ENCODE measurements at regions not wholly inside any gene's neighbourhood (a gene's known extent, or its start where the extent isn't known, plus 50 kb on each side); places are given as distances from the start of the nearest gene placed in this dataset.

DNA sequence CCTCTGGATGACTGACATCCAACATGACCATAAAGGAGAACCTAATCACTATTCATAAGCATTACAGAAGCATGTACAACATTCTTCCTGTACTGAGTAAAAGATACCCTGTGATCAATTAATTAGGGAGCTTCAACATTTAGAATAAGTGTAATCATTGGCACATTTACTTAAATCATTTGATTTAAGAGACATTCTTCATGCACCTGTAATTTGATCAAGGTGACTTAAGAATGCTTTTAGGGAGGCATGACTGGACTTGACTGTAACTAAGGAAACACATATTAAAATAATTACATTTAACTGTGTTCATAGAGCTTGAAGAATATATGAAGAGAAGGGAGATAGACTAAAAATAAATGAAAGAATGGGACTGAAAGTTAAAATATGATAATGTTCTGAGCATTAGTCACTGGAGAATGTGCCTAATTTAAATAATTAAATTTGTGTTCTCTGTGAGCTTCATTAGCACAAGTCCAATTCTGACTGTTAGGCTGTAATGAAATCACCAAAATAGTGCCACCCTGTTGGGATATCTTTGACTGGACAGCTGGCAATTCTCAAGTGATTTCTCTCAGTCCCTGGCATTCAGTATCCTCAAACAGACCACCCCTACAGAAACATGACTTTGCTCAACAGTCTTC, 295.5 kb upstream of the ADGRB3 start:
- H4K20me1 ChIP-seq = no peaks in the 10 kb centered on the region

DNA sequence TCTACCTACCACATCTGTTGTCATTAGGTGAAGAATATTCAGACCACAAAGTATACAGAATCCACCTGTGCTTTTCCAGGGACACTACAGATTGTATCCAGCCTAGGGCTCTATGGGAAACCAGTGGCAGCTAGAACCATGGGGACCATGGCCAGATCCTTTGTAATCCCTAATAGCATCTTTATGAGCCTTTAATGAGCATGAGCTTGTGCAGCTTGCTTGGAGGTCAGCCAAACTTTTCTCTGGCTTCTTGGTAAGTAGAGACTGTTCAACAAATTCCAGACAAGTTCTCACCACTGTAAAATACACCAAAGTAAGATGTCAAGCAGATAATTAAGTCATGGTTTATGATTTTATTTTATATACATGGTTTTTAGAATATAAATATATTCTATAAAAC, 301.6 kb upstream of the ADGRB3 start:
- no peak overlapping the region for H3K4me2 ChIP-seq
- no peaks in the 10 kb centered on the region for H4K20me1 ChIP-seq
- no peaks in the 10 kb centered on the region for H3K4me1 ChIP-seq
- no peak for TF ChIP-seq Cebpa-rat (IDR thresholded peaks at IDR 0.05)
- no peak overlapping the region for H3K9ac ChIP-seq
- H3K27ac ChIP-seq = no peak overlapping the region
- no peaks in the 10 kb centered on the region for H3K27me3 ChIP-seq
- H3K9me3 ChIP-seq (replicated peaks in 1 of 11) = no peaks in the 10 kb centered on the region
- no peak overlapping the region for H3K4me3 ChIP-seq
- no peaks in the 10 kb centered on the region for H3K36me3 ChIP-seq

More for the DNA sequence above, 295.5 kb upstream of the ADGRB3 start:
- Histone ChIP-seq H3K9ac (no peak overlapping the region), H3K9me3 (replicated peaks in 1 of 11) (no peaks in the 10 kb centered on the region), H3K4me3 (no peak overlapping the region), H3K4me2 (no peak overlapping the region), H3K27ac (no peak overlapping the region), H3K4me1 (no peaks in the 10 kb centered on the region), H3K27me3 (no peaks in the 10 kb centered on the region), H3K36me3 (no peaks in the 10 kb centered on the region)
- no peak for TF ChIP-seq Cebpa-rat (IDR thresholded peaks at IDR 0.05)

DNA sequence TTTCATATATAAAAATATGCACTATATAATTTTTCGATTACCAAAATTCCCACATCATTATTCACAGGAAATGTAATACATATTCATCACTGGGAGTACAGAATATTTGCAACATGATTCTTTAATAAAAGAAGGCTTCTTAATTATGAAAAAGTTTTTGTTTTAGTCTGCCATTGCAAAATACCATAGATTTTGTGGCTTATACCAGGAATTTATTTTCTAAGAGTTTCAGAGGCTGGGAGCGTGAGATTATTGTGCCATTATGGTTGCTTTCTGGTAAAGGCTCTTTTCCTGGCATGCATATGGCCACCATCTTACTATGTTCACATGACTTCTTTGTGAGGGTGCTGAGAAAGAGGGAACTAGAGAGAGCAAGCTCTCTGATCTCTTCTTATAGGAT, 306.9 kb upstream of the ADGRB3 start:
- no peaks in the 10 kb centered on the region for H4K20me1 ChIP-seq
- no peaks in the 10 kb centered on the region for H3K27me3 ChIP-seq
- no peak for TF ChIP-seq Cebpa-rat (IDR thresholded peaks at IDR 0.05)

DNA sequence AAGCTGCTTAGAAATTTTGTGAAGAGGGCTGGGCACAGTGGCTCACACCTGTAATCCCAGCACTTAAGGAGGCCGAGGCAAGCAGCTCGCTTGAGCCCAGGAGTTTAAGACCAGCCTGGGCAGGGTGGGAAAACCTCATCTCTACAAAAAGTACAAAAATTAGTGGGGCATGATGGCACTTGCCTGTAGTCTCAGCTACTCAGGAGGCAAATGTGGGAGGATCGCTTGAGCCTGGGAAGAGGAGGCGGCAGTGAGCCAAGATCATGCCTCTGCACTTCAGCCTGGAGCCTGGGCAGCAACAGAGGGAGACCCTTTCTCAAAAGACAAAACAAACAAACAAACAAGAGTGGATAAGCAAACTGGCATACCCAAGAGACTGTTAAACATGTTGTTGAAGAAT, 308.3 kb upstream of the ADGRB3 start:
- Histone ChIP-seq H3K4me3 (no peak overlapping the region), H3K4me1 (no peaks in the 10 kb centered on the region), H3K9ac (no peak overlapping the region), H3K27me3 (no peaks in the 10 kb centered on the region), H3K27ac (no peak overlapping the region), H3K9me3 (replicated peaks in 1 of 11) (no peaks in the 10 kb centered on the region), H3K36me3 (no peaks in the 10 kb centered on the region), H3K4me2 (no peak overlapping the region), H4K20me1 (no peaks in the 10 kb centered on the region)
- TF ChIP-seq Cebpa-rat (IDR thresholded peaks at IDR 0.05) = no peak

More for the DNA sequence above, 306.9 kb upstream of the ADGRB3 start:
- H3K4me2 ChIP-seq = no peak overlapping the region
- no peak overlapping the region for H3K27ac ChIP-seq
- H3K36me3 ChIP-seq = no peaks in the 10 kb centered on the region
- H3K9ac ChIP-seq = no peak overlapping the region
- H3K9me3 ChIP-seq (replicated peaks in 1 of 11) = no peaks in the 10 kb centered on the region
- H3K4me3 ChIP-seq = no peak overlapping the region
- no peaks in the 10 kb centered on the region for H3K4me1 ChIP-seq

DNA sequence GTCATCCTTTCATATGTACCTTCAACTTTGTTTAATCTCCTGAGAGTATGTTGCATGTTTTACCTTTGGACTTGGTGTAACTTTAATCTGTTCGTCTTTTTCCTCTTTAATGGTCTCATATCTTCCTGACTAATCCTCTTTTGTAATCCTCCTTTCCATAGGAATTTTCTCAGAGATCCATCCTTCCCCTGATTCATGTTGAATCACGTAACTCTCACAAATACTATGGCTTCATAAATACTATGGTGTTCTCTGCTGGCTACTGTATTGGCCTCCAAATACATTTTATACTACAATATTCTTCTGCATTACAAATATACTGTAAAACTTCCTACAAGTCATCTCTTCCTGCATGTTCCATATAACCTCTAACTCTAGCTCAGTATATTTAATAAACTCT, 317.7 kb upstream of the ADGRB3 start:
- no peak overlapping the region for H3K27ac ChIP-seq
- H3K4me1 ChIP-seq = no peaks in the 10 kb centered on the region
- H3K4me3 ChIP-seq = no peak overlapping the region
- no peak overlapping the region for H3K4me2 ChIP-seq
- no peaks in the 10 kb centered on the region for H4K20me1 ChIP-seq
- no peak for TF ChIP-seq Cebpa-rat (IDR thresholded peaks at IDR 0.05)
- H3K9ac ChIP-seq = no peak overlapping the region
- H3K9me3 ChIP-seq (replicated peaks in 1 of 11) = no peaks in the 10 kb centered on the region
- no peaks in the 10 kb centered on the region for H3K36me3 ChIP-seq
- H3K27me3 ChIP-seq = no peaks in the 10 kb centered on the region

DNA sequence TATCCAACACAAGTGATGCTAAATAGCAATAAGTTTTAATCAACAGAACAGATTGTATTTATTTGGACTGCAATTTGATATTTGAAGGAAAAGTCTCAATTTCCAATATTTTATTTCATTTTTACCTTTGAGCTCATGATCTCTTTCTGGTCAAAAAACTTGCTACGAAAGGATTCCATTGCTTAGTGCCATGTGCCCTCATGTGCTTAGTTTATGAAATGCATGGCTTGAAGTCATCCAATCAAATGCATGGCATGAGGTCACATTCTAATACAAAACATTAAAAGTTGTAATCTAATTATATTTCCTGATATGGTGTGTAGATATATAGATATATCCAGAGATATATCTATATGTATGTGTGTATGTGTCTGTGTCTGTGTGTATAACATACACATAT, 321.2 kb upstream of the ADGRB3 start:
- H3K36me3 ChIP-seq = no peaks in the 10 kb centered on the region
- no peak for TF ChIP-seq Cebpa-rat (IDR thresholded peaks at IDR 0.05)

DNA sequence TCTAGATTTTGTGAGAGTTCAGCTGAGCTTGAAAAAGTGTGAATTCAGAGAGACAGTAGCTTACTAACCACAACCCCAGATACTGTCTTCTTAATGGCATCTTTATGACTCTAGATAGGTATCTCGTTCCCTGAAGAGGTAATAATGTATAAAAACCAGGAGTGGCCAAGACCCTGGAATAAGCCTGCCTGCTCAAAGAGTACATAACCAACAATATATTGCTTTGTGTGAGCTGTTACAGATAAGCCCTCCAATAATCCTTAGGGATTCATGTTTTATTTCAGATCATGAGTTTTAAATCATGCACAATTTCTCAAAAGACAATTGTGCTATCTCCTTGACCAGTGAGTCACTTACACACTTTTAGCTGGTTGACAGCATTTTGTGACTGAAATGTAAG, 327.8 kb upstream of the ADGRB3 start:
- no peaks in the 10 kb centered on the region for H3K36me3 ChIP-seq
- H4K20me1 ChIP-seq = no peaks in the 10 kb centered on the region
- no peaks in the 10 kb centered on the region for H3K4me1 ChIP-seq
- no peak overlapping the region for H3K27ac ChIP-seq
- peaks cover 0 to 7% (median 0%) of the 10 kb centered on the region in 11 experiments; a peak in 3 of 22 replicates for H3K9me3 ChIP-seq (replicated peaks in 1 of 11)
- no peak overlapping the region for H3K9ac ChIP-seq
- no peak overlapping the region for H3K4me3 ChIP-seq
- TF ChIP-seq Cebpa-rat (IDR thresholded peaks at IDR 0.05) = no peak
- no peaks in the 10 kb centered on the region for H3K27me3 ChIP-seq
- no peak overlapping the region for H3K4me2 ChIP-seq

More for the DNA sequence above, 321.2 kb upstream of the ADGRB3 start:
- Histone ChIP-seq H3K27ac (no peak overlapping the region), H3K4me2 (no peak overlapping the region), H3K9ac (no peak overlapping the region), H3K4me3 (no peak overlapping the region), H4K20me1 (no peaks in the 10 kb centered on the region), H3K9me3 (replicated peaks in 1 of 11) (no peaks in the 10 kb centered on the region), H3K27me3 (no peaks in the 10 kb centered on the region), H3K4me1 (no peaks in the 10 kb centered on the region)

DNA sequence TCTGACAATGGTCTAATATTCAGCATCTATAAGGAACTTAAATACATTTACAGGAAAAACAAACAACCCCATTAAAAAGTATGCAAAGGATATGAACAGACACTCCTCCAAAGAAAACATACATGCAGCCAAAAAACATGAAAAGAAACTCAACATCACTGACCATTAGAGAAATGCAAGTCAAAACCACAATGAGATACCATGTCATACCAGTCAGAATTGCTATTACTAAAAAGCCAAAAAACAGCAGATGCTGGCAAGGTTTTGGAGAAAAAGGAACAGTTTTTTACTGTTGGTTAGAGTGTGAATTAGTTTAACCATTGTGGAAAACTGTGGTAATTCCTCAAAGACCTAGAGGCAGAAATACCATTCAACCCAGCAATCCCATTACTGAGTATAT, 339.0 kb upstream of the ADGRB3 start:
- Histone ChIP-seq H3K27ac (no peak overlapping the region), H3K4me2 (no peak overlapping the region), H4K20me1 (no peaks in the 10 kb centered on the region), H3K4me3 (no peak overlapping the region), H3K36me3 (no peaks in the 10 kb centered on the region), H3K4me1 (no peaks in the 10 kb centered on the region), H3K9me3 (replicated peaks in 1 of 11) (no peaks in the 10 kb centered on the region), H3K27me3 (no peaks in the 10 kb centered on the region), H3K9ac (no peak overlapping the region)
- TF ChIP-seq Cebpa-rat (IDR thresholded peaks at IDR 0.05) = no peak

DNA sequence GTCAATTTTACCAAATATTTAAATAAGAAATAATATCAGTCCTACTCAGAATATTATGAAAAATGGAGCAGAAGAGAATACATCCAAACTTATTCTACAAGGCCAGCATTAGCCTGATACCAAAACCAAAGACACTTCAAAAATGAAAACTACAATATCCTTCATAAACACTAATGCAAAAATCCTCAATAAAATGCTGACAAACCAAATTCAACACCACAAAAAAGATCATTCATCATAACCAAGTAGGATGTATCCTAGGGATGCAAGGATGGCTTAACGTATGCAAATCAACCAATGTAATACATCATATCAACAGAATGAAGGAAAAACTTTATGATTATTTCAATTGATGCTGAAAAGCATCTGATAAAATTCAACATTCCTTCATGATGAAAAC, 352.4 kb upstream of the ADGRB3 start:
- no peak overlapping the region for H3K4me2 ChIP-seq
- no peaks in the 10 kb centered on the region for H3K9me3 ChIP-seq (replicated peaks in 1 of 11)
- H4K20me1 ChIP-seq = no peaks in the 10 kb centered on the region
- H3K27ac ChIP-seq = no peak overlapping the region
- no peaks in the 10 kb centered on the region for H3K27me3 ChIP-seq
- TF ChIP-seq Cebpa-rat (IDR thresholded peaks at IDR 0.05) = no peak
- H3K4me3 ChIP-seq = no peak overlapping the region
- H3K4me1 ChIP-seq = no peaks in the 10 kb centered on the region
- no peaks in the 10 kb centered on the region for H3K36me3 ChIP-seq
- no peak overlapping the region for H3K9ac ChIP-seq

DNA sequence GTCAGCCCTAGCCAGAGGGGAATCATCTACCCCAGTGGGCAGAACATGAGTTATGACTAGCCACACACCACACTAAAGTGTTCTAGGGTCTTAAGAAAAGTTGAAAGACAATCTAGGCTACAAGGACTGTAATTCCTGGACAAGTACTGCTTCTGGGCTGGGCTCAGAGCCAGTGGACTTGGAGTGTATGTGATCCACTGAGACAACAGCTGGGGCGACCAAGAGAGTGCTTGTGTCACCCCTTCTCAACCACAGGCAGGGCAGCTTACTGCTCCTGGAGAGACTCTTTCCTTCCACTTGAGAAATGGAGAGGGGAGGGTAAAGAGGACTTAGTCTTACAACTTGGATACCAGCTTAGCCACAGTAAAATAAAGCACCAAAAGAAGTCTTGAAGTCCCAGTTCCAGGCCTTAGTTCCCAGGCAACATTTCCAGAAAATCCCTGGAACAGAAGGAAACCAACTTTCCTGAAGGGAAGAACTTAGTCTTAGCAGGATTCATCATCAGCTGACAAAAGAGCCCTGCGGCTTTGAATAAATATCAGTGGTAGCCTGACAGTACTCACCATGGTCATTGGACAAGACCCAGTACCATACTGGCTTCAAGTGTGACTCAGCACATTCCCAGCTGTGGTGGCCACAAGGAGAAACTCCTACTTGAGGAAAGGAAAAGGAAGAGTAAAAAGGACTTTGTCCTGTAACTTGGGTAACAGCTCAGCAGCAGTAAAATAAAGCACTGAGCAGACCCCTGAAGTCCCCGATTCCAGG, 355.1 kb upstream of the ADGRB3 start:
- no peaks in the 10 kb centered on the region for H3K9me3 ChIP-seq (replicated peaks in 1 of 11)
- no peak overlapping the region for H3K27ac ChIP-seq
- no peak overlapping the region for H3K4me2 ChIP-seq
- H3K27me3 ChIP-seq = no peaks in the 10 kb centered on the region
- H3K36me3 ChIP-seq = no peaks in the 10 kb centered on the region
- H4K20me1 ChIP-seq = no peaks in the 10 kb centered on the region
- no peak for TF ChIP-seq Cebpa-rat (IDR thresholded peaks at IDR 0.05)
- H3K9ac ChIP-seq = no peak overlapping the region
- H3K4me3 ChIP-seq = no peak overlapping the region
- no peaks in the 10 kb centered on the region for H3K4me1 ChIP-seq
